ENCODE measurements at regions not wholly inside any gene's neighbourhood (a gene's known extent, or its start where the extent isn't known, plus 50 kb on each side); places are given as distances from the start of the nearest gene placed in this dataset.
"Not testable (repeated sequence)": the region's sequence is repeated elsewhere in the genome, so short reads cannot be mapped to it uniquely, and the experiment has no call there.

DNA sequence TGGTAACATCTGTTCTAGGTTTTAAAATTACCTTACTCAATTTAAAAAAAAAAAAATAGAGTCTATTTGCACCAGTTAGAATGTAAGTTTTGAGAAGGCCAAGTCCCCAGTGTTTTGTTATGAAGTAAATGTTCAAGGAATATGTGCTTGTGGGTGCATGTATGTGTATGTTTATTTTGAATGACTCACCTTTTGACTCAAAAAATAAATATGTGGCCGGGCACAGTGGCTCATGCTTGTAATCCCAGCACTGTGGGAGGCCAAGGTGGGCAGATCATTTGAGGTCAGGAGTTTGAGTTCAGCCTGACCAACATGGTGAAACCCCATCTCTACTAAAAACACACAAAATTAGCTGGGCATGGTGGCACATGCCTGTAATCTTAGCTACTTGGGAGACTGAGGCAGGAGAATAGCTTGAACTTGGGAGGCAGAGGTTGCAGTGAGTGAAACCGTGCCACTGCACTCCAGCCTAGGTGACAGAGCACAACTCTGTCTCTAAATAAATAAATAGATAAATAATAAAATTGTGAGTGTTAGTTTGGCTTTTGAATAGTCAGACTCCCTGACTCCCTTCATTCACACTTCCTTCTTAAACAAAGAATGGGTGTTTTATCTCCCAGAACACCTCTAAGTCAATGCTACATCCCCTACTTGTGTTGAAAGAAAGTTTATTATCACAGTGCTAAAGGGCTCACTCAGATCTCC is 511.3 kb upstream of the PCDH7 start:
- no peaks in the 10 kb centered on the region for H3K4me1 ChIP-seq
- no peaks in the 10 kb centered on the region for H3K36me3 ChIP-seq
- no peak for TF ChIP-seq POLR2A (IDR thresholded peaks at IDR 0.05)
- TF ChIP-seq, protein P1, sequence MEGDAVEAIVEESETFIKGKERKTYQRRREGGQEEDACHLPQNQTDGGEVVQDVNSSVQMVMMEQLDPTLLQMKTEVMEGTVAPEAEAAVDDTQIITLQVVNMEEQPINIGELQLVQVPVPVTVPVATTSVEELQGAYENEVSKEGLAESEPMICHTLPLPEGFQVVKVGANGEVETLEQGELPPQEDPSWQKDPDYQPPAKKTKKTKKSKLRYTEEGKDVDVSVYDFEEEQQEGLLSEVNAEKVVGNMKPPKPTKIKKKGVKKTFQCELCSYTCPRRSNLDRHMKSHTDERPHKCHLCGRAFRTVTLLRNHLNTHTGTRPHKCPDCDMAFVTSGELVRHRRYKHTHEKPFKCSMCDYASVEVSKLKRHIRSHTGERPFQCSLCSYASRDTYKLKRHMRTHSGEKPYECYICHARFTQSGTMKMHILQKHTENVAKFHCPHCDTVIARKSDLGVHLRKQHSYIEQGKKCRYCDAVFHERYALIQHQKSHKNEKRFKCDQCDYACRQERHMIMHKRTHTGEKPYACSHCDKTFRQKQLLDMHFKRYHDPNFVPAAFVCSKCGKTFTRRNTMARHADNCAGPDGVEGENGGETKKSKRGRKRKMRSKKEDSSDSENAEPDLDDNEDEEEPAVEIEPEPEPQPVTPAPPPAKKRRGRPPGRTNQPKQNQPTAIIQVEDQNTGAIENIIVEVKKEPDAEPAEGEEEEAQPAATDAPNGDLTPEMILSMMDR (IDR thresholded peaks at IDR 0.05), result no peak
- H3K4me3 ChIP-seq, result no peak overlapping the region
- H3K9me3 ChIP-seq, result no peaks in the 10 kb centered on the region
- no peaks in the 10 kb centered on the region for H3K27me3 ChIP-seq
- no peak for DNase-seq
- no peak overlapping the region for H3K27ac ChIP-seq

DNA sequence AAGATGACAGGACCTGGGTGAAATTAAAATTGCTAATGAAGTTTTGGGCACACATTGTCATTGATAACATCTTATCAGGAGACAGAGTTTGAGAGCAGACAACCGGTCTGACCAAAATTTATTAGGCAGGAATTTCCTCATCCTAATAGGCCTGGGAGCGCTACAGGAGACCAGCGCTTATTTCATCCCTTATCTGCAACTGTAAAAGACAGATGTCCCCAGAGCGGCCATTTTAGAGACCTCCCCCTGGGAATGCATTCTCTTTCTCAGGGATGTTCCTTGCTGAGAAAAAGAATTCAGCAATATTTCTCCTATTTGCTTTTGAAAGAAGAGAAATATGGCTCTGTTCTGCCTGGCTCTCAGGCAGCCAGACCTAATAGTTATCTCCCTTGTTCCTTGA is 504.2 kb upstream of the PCDH7 start:
- not testable (repeated sequence) for H3K4me1 ChIP-seq, H3K9me3 ChIP-seq, H3K4me3 ChIP-seq, H3K36me3 ChIP-seq, H3K27ac ChIP-seq, H3K27me3 ChIP-seq, DNase-seq

DNA sequence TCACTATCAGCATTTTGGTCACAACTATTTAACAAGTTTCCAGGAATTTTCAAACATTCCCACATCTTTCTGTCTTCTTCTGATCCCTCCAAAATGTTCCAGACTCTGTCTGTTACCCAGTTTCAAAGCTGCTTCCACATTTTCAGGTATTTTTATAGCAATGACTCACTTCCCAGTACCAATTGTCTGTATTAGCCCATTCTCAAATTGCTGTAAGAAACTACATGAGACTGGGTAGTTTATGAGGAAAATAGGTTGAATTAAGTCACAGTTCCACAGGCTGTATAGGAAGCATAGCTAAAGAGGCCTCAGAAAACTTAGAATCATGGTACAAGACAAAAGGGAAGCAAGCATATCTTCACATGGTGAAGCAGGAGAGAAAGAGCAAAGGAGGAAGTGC is 475.0 kb upstream of the PCDH7 start:
- Histone ChIP-seq H3K9me3 (no peaks in the 10 kb centered on the region), H3K27me3 (no peaks in the 10 kb centered on the region), H3K4me1 (no peaks in the 10 kb centered on the region), H3K36me3 (no peaks in the 10 kb centered on the region), H3K4me3 (no peak overlapping the region), H3K27ac (no peak overlapping the region)
- no peak for DNase-seq
- no peak for TF ChIP-seq POLR2A (IDR thresholded peaks at IDR 0.05)
- TF ChIP-seq, protein P1 (IDR thresholded peaks at IDR 0.05), result no peak

DNA sequence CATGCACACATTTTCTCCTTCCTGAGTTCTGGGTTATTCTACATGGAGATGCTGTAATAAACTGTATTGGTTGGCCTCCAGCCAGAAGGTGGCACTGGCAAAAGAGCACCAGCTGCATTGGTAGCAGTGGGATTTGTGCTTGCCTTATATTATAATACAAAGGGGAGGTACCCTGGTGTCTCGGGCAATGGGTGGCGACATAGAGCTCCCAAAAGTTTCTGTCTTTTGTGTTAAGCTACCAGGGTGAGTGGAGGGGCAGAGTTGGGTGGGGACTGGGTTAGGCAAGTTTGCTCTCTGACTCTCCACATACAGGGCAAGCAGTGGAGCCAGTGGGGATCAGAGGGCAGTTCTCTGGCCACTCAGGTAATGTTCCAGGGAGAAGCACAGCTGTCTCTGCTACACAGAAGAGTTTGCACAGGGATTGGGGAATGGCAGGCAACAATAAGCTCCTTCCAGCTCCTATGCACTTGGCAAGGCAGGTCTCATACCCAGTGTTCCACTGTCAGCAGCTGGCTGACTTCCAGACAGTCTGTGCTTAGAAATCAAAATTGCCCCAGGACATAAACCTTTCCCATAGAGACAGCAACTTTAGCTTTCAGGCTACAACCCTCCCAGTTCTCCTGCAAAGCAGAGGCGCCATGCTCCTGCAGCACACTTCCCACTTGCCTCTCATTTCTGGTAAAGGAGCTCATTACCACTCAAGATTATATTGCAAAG is 463.9 kb upstream of the PCDH7 start:
- peaks cover 0 to 3% (median 0%) of the 10 kb centered on the region in 4 donors for H3K9me3 ChIP-seq
- no peaks in the 10 kb centered on the region for H3K36me3 ChIP-seq
- no peaks in the 10 kb centered on the region for H3K4me1 ChIP-seq
- no peak for DNase-seq
- no peak for TF ChIP-seq POLR2A (IDR thresholded peaks at IDR 0.05)
- TF ChIP-seq, protein P1 (IDR thresholded peaks at IDR 0.05), result no peak
- no peak overlapping the region for H3K4me3 ChIP-seq
- no peak overlapping the region for H3K27ac ChIP-seq
- H3K27me3 ChIP-seq, result no peaks in the 10 kb centered on the region

DNA sequence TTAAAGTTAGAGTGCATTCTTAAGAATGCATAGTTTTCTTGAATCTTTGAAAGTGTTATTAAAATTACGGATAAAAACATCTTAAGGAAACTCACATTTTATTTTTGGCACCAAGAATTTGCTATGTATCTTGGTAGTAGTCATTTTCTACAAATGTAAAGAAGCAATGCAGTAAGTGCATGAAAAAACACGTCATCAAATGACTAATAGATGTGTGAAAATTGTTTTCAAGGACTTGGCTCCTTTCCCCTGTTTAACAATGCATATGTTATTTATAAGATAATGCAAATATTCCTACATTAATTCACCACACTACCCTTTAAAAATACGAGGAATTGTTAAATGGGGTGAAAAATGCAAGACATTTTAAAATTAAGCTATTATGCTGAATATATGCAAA is 461.2 kb upstream of the PCDH7 start:
- Histone ChIP-seq H3K4me1 (no peaks in the 10 kb centered on the region), H3K4me3 (no peak overlapping the region), H3K36me3 (no peaks in the 10 kb centered on the region), H3K9me3 (peaks cover 0 to 3% (median 0%) of the 10 kb centered on the region in 4 donors), H3K27ac (no peak overlapping the region), H3K27me3 (no peaks in the 10 kb centered on the region)
- DNase-seq, result no peak
- TF ChIP-seq, protein P1 (IDR thresholded peaks at IDR 0.05), result no peak
- no peak for TF ChIP-seq POLR2A (IDR thresholded peaks at IDR 0.05)

DNA sequence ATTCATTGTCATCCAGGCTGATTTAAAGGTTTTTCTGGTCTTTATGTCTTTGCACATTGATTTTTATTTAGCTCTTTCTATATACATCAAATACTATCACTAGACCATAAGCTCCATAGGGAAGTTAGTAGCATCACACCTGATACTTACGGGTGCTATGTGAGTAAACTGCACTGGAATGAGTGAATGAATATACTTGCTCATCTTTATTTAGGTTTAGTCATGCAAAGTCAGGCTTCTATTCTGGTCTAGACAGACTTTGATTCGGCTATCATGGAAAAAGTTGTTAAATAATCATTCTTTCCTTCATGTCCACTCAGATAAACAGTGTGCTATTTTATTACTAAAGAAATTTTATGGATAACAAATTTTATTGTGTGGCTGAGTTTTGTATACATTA is 457.8 kb upstream of the PCDH7 start:
- no peak for TF ChIP-seq POLR2A (IDR thresholded peaks at IDR 0.05)
- TF ChIP-seq, protein P1 (IDR thresholded peaks at IDR 0.05), result no peak

More for the DNA sequence above, 457.8 kb upstream of the PCDH7 start:
- DNase-seq, result no peak
- Histone ChIP-seq H3K27me3 (no peaks in the 10 kb centered on the region), H3K9me3 (no peaks in the 10 kb centered on the region), H3K4me3 (no peak overlapping the region), H3K36me3 (no peaks in the 10 kb centered on the region), H3K4me1 (no peaks in the 10 kb centered on the region), H3K27ac (no peak overlapping the region)
